OCI-M1 (cell line): ENCODE measurements at regions not wholly inside any gene's neighbourhood (a gene's known extent, or its start where the extent isn't known, plus 50 kb on each side); places are given as distances from the start of the nearest gene placed in this dataset.

Experiments
- DNase-seq: peaks from one replicate; lab custom pipeline; 2025; lab: John Stamatoyannopoulos, UW

DNA sequence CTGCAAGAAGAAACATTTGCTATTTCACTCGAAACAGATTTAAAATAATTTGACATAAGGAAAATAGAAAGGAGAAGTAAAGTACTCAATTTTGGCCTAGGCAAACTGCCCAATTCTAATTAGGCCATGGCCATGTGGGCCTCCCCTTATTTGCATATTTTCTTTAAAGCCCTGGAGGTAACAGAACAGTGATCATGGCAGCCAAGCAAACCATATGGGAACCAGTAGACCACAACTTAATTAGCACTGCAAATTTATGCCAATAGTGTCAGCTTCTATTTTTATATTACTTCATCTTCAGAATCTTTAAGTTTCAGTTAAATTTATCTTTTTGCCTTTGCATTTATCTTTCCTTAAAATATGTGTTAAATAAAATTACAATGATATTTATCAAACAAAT is 63.3 kb upstream of the THSD7A start:
- DNase-seq: no peak

DNA sequence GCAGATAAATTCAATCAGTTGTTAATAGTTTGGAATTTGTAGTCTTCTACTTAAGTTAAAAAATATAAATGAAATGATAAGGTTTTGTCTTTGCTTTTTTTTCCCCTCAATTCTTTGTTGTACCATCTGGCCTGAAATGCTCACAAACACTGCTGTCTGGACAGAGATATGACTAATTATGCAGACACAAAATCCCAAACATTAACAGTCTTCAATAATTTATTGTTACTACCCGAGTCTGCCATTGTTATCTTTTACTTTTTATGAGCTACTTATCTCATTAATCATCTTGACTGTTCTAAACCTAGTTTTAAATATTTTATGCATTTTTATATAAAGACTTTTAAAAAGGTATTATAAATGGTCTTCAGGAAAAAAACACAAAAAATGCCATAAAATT is 64.7 kb upstream of the THSD7A start:
- no peak for DNase-seq

DNA sequence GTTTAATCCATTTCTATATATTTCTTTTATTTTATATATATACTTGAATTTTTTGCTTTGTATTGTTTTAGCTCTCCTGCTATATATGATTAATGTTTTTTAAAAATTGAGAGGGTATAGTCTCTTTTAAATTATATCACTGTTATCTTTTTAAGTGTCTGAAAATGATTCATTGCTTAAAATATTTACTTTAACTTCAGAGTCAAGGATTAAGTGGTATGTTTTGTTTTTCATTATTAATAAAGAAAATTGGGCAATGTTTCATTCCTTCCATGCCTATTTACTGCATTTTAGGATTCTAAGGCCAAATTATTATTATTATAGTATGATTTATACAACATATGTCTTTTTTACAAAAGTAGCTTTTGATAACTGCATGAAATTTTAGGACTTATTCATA is 67.2 kb upstream of the THSD7A start:
- DNase-seq: no peak

- DNase-seq: no peak
Measured at GRCh38 chr7:11910253-11910652, 78.3 kb upstream of the THSD7A start.

DNA sequence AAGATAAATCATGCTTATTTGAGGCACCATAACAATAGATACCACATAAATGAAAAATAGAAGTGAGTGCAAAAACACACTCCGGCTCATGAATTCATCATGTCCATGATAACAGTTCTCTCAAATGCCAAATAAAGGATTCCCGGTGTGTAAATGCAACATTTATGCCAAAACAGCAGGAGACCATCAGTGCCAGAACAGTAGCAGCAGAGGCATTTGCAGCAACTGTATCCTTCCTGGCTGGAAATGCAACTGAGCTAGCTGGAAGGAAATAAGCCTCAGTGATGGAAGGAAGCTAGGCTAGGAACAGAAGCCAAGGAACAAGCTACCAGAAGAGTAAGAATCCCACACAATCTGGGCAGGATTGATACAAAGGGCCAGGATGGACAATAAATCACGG is 79.9 kb upstream of the THSD7A start:
- no peak for DNase-seq

- no peak for DNase-seq
Measured at GRCh38 chr7:11914645-11915044, 82.6 kb upstream of the THSD7A start.

- DNase-seq: no peak
Measured at GRCh38 chr7:11923376-11923930, 91.5 kb upstream of the THSD7A start.

- DNase-seq: peak; percentile 28
Measured at GRCh38 chr7:11931307-11931706, 99.3 kb upstream of the THSD7A start.

- DNase-seq: peak; percentile 12
Measured at GRCh38 chr7:11934796-11935195, 102.8 kb upstream of the THSD7A start.

- peak; percentile 50 for DNase-seq
Measured at GRCh38 chr7:11935905-11936304, 103.9 kb upstream of the THSD7A start.

GRCh38 chr7:11946794-11947193 is 114.8 kb upstream of the THSD7A start:
- DNase-seq: no peak

GRCh38 chr7:11950281-11950680 is 118.3 kb upstream of the THSD7A start:
- DNase-seq: no peak

- DNase-seq: no peak
Measured at GRCh38 chr7:11950942-11951341, 118.9 kb upstream of the THSD7A start.

DNA sequence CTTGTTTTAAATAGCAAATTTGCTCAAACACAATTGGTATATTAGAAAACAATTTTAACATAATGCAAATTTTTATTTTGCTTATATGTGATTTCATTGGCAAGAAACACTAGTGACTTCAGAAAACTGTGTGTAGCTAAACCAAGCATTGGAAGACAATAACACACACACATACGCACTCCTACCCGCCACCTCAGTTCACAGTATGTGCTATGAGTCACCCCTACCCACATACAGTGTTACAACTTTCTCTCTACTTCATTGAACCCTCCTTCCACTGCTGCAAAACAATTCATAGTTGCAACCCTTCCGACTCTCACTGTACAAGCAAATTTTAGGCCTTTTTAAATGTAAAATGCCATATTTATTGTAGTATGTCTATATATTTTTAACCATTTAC is 119.9 kb upstream of the THSD7A start:
- no peak for DNase-seq

DNA sequence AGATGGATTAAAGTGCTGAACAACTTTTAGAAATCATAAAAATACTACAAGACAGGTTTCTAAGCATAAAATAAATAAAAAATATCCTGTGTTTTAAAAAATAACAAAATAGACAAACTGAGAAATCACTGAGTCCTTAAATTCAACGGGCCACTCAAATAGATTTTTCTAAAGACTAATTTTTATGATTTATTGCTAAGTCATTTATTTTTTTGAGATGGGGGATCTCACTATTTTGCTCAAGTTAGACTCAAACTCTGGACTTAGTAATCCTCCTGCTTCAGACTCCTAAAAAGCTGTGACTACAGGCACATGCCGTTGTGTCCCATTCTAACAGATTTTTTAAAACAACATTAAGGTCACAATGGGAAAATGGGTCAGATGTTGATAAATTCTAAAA is 121.0 kb upstream of the THSD7A start:
- DNase-seq: no peak

DNA sequence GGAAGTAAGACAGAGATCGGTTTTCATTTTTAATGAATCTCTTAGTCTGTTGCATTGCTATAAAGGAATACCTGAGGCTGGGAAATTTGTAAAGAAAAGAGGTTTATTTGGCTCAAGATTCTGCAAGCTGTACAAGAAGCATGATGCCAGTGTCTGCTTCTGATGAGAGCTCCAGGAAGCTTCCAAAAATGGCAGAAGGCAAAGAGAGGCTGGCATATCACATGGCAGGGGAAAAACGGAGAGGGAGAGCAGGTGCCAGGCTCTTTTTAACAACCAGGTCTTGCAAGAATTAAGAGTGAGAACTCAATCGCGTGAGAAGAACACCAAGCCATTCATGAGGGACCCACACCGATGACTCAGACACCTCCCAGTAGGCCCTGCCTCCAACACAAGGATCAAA is 125.0 kb upstream of the THSD7A start:
- DNase-seq: no peak

GRCh38 chr7:11957956-11958355 is 126.0 kb upstream of the THSD7A start:
- DNase-seq: no peak

GRCh38 chr7:11959121-11959520 is 127.1 kb upstream of the THSD7A start:
- DNase-seq: no peak

DNA sequence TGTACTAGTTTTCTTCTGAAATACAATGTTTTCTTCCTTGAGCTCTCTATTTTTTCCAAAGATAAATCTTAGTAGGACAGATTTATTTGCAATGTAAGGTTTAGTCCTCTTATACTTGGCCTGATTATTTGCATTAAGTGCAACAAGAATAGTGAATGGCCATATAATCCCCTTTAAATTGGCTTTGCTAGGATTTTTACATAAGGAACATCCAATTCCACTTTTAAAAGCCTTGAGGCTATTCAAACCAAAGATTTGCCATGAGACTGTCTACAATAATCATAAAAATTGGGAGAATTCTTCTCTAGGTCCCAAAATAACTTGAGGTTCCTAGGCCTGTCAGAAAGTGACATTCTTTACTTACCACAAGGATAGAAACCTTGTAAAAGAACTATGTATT is 128.6 kb upstream of the THSD7A start:
- DNase-seq: no peak

DNA sequence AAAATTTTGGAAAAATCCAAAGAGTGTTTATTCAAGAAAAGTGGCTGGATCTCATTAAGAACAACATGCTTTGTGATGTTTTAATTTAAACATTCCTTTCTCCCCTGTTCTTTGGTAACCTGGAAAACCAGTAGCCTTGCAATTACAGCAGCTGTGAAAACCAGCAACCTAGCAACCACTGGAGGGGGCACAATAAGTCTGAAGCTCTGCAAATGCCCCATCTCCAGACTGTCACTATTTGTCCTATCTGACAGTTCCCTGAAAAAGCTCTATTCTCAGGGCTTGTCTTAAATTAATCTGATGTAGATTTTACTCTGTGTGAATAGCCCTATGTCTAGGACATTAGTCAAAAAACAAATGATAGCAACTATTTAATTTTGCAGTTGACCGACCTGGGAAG is 137.6 kb upstream of the THSD7A start:
- no peak for DNase-seq

DNA sequence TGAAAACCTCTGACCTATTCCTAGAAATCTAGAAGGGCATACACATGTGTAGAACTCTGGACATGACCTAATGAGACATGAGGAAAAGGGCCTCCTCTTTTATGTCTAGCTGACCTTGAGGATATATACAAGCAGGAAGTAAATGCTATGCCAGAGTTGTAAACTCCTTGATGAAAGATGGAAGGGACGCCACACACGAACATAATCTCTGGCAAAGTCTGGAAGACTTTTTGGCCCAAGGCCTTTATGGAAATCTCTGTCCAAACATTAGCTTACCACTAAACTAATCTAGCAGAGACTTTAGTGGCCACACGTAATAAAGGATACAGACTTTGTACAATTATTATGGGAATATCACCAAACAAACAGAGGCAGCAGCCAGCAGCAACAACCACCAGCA is 138.1 kb upstream of the THSD7A start:
- DNase-seq: no peak

GRCh38 chr7:11985376-11985775 is 153.4 kb upstream of the THSD7A start:
- DNase-seq: no peak

DNA sequence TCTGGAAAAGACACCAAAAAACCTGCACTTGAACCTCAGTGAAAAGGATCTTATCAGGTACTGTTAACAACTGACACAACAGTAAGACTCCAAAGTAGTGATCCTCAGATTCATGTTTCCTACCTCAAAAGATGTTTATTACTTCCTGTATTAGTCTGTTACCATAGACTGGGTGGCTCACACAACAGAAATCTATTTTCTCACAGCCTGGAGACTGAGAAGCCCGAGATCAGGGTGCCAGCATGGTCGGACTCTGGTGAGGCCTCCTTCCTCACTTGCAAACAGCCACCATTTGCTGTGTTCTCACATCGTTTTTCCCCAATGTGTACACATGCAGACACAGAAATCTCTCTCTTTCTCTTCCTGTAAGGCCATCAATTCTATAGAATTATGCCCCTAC is 154.0 kb upstream of the THSD7A start:
- no peak for DNase-seq

DNA sequence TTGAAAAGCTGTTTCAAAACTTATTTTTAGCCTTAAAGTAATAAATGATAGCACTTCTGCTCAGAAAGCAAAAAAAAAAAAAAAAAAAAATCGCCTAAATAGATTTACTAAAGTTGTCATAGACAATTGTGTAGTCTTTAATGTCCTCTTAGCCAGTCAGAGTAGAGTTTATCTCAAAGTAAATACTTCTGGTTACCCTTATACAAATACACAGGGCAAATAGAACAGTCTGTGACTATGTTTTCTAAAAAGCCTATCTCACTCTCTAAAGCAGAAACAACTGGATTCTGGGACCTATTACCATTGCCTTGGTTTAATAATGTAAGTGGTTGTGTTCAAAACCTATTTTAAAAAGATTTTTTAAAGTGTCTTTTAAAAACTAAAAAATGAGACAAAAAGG is 156.2 kb upstream of the THSD7A start:
- DNase-seq: no peak

DNA sequence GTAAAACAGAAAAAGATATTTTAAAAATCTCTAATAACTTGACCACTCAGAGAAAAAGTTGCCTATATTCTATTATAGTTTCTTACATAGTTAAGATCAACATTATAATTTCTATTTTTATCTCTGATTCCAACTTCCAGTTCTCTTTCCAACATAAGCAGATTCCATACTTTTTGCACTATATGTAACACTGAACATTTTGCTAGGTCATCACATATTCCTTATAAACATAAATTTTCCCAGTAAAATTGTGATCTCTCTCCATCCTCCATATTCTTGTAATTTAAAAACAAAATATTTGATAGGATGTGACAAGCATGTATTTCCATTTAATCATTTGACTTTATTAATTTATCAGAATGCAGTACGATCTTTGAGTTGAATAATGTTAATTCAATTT is 170.4 kb upstream of the THSD7A start:
- DNase-seq: no peak
